ENCODE measurements at regions not wholly inside any gene's neighbourhood (a gene's known extent, or its start where the extent isn't known, plus 50 kb on each side); places are given as distances from the start of the nearest gene placed in this dataset.

DNA sequence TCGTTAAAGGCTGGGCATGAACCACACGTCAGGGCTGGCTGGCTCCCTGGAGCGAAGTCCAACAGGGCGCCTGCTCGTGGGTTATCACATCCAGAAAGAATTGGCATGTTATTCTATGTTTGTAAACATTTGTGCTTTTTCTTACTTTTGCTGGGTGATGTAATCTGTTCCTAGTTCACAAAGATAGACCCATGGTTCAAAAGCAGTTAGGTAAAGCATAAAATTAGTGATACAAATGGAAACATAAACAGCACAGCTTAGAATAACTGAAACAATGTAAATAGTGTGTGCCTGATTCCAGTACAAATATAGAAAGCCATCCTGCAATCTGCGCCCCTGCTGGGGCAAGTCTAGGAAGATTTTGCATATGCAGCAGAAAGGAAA, 184.0 kb upstream of the C1orf174 start:
- TF ChIP-seq EZH2 (IDR thresholded peaks at IDR 0.05) (no peak), POLR2AphosphoS5 (IDR thresholded peaks at IDR 0.05; ENCODE audit: borderline replicate concordance, low read depth, low read length) (no peak)
